ENCODE measurements at regions not wholly inside any gene's neighbourhood (a gene's known extent, or its start where the extent isn't known, plus 50 kb on each side); places are given as distances from the start of the nearest gene placed in this dataset.
A peak's percentile ranks its signal among the peaks of the same experiment; 100 is the strongest.

GRCh38 chr20:61112515-61112914 is 139.5 kb upstream of the CDH4 start:
- no peaks in the 10 kb centered on the region for H3K9me3 ChIP-seq
- DNase-seq (ENCODE audit: low read depth in 1 of 2, low spot score in 1 of 2) (no peak), ATAC-seq (no peak), FAIRE-seq (no peak)
- peak overlapping the region in 1 of 2 experiments; percentile 40; a peak in 1 of 6 replicates for H3K27ac ChIP-seq
- CTCF ChIA-PET: no interaction called here
- 95% methylated on average over 4 of the region's 4 CpGs for WGBS (ENCODE audit: missing lambda C conversion rate)
- H3K4me1 ChIP-seq: peaks cover 26% of the 10 kb centered on the region
- no peak overlapping the region for H3K4me3 ChIP-seq
- no peak overlapping the region for H3K4me2 ChIP-seq
- POLR2A ChIA-PET: no interaction called here
- TF ChIP-seq POLR2AphosphoS2 (conservative IDR thresholded peaks at IDR 0.05; ENCODE audit: low read length) (no peak), USF2 (IDR thresholded peaks at IDR 0.05) (no peak), HOXB5 (CRISPR knock-in tag; IDR thresholded peaks at IDR 0.05) (no peak), CHD2 (IDR thresholded peaks at IDR 0.05; ENCODE audit: low read length, partially characterized antibody) (no peak), GATA3 (IDR thresholded peaks at IDR 0.05; ENCODE audit: borderline replicate concordance) (no peak), PHF8 (IDR thresholded peaks at IDR 0.05; ENCODE audit: borderline replicate concordance, low read depth) (no peak), NFE2L2 (conservative IDR thresholded peaks at IDR 0.05; ENCODE audit: low read length) (no peak)

- WGBS (ENCODE audit: missing lambda C conversion rate): 94% methylated on average over 4 of the region's 8 CpGs
- FAIRE-seq: no peak
- Histone ChIP-seq H3K4me2 (no peak overlapping the region), H3K27ac (peak overlapping the region in 1 of 2 experiments; percentile 93; a peak in 3 of 6 replicates), H3K4me3 (no peak overlapping the region), H3K9me3 (no peaks in the 10 kb centered on the region), H3K4me1 (peaks cover 35% of the 10 kb centered on the region)
- TF ChIP-seq E2F6 (IDR thresholded peaks at IDR 0.05; ENCODE audit: borderline replicate concordance, low read depth): no peak
- TF ChIP-seq JUNB (IDR thresholded peaks at IDR 0.05): no peak
- no peak for TF ChIP-seq EP300 (IDR thresholded peaks at IDR 0.05)
- no peak for TF ChIP-seq RARB (CRISPR knock-in tag; IDR thresholded peaks at IDR 0.05)
- no peak for TF ChIP-seq CBX8 (IDR thresholded peaks at IDR 0.05)
- no peak for TF ChIP-seq CEBPB (IDR thresholded peaks at IDR 0.05)
- no peak for TF ChIP-seq CHD2 (IDR thresholded peaks at IDR 0.05; ENCODE audit: low read length, partially characterized antibody)
- TF ChIP-seq REST (IDR thresholded peaks at IDR 0.05): no peak
- TF ChIP-seq ZSCAN20 (CRISPR knock-in tag; IDR thresholded peaks at IDR 0.05): no peak
- TF ChIP-seq CHD4 (IDR thresholded peaks at IDR 0.05; ENCODE audit: borderline replicate concordance): no peak
- no peak for TF ChIP-seq EHF (CRISPR knock-in tag; IDR thresholded peaks at IDR 0.05)
- TF ChIP-seq HOXB5 (CRISPR knock-in tag; IDR thresholded peaks at IDR 0.05): no peak
- TF ChIP-seq GATA3 (IDR thresholded peaks at IDR 0.05; ENCODE audit: borderline replicate concordance): no peak
- no peak for TF ChIP-seq JUN (IDR thresholded peaks at IDR 0.05)
- POLR2A ChIA-PET: no interaction called here
- CTCF ChIA-PET: interaction anchor here (0.8 to 1.6 kb wide), 2 partner anchors 9 to 21 kb away, joined by 4 to 5 read pairs; no protein-coding TSS in a partner anchor
- ATAC-seq: no peak
- no peak for DNase-seq (ENCODE audit: low read depth in 1 of 2, low spot score in 1 of 2)
Observed at GRCh38 chr20:61113731-61114130, 138.3 kb upstream of the CDH4 start.

GRCh38 chr20:61114493-61115175 is 137.4 kb upstream of the CDH4 start:
- Histone ChIP-seq H3K4me2 (no peak overlapping the region), H3K4me1 (peaks cover 44% of the 10 kb centered on the region), H3K4me3 (no peak overlapping the region), H3K9me3 (no peaks in the 10 kb centered on the region), H3K27ac (peak overlapping the region; percentile 86 to 93; a peak in 4 of 6 replicates)
- ChIA-PET POLR2A (no interaction called here), CTCF (interaction anchor here (1.1 to 1.6 kb wide), 2 partner anchors 10 to 16 kb away, joined by 4 to 5 read pairs; no protein-coding TSS in a partner anchor)
- no peak for ATAC-seq
- no peak for FAIRE-seq
- 93% methylated on average over 18 of the region's 18 CpGs for WGBS (ENCODE audit: missing lambda C conversion rate)
- DNase-seq (ENCODE audit: low read depth in 1 of 2, low spot score in 1 of 2): no peak
- TF ChIP-seq HMGXB4 (CRISPR knock-in tag; IDR thresholded peaks at IDR 0.05; ENCODE audit: borderline replicate concordance) (no peak), TP53 (CRISPR knock-in tag; IDR thresholded peaks at IDR 0.05) (no peak), RCOR1 (IDR thresholded peaks at IDR 0.05; ENCODE audit: low read depth, low read length) (no peak), SREBF2 (IDR thresholded peaks at IDR 0.05) (no peak), ESRRA (IDR thresholded peaks at IDR 0.05; ENCODE audit: borderline replicate concordance, low read length) (no peak), ZC3H11A (IDR thresholded peaks at IDR 0.05) (no peak), MAZ (IDR thresholded peaks at IDR 0.05; ENCODE audit: borderline replicate concordance, low read depth, low read length) (no peak), KDM5A (IDR thresholded peaks at IDR 0.05) (no peak), CBX8 (IDR thresholded peaks at IDR 0.05) (no peak), NR3C1 (IDR thresholded peaks at IDR 0.05) (no peak), PBX3 (IDR thresholded peaks at IDR 0.05) (no peak)
